Trophoblast cell (in vitro differentiated cells and primary cell): ENCODE measurements at regions not wholly inside any gene's neighbourhood (a gene's known extent, or its start where the extent isn't known, plus 50 kb on each side); places are given as distances from the start of the nearest gene placed in this dataset.

Source experiments
- DNase-seq, 2 donors: peaks; one replicate each; pipeline ENCODE4 v3.0.0-alpha.2; 2016
- H2AFZ ChIP-seq: 2 replicates; pipeline ENCODE4 v1.6.1; 2013; ENCODE audit warnings: low read length, moderate library complexity, mild to moderate bottlenecking; ENCODE audit not compliant: insufficient read depth, poor library complexity
- H2AK5ac ChIP-seq: 2 replicates; pipeline ENCODE4 v1.6.1; 2013; ENCODE audit warnings: mild to moderate bottlenecking, low read length
- H2BK120ac ChIP-seq: 2 replicates; pipeline ENCODE4 v1.6.1; 2013; ENCODE audit warnings: low read length, mild to moderate bottlenecking, moderate library complexity; ENCODE audit not compliant: insufficient read depth, poor library complexity
- H2BK12ac ChIP-seq: 2 replicates; pipeline ENCODE4 v1.6.1; 2013; ENCODE audit warnings: mild to moderate bottlenecking, low read length, moderate library complexity
- H2BK5ac ChIP-seq: 2 replicates; pipeline ENCODE4 v1.6.1; 2013; ENCODE audit warnings: low read length, low read depth, moderate library complexity, mild to moderate bottlenecking; ENCODE audit not compliant: poor library complexity
- H3K14ac ChIP-seq: 2 replicates; pipeline ENCODE4 v1.6.1; 2013; ENCODE audit warnings: mild to moderate bottlenecking, low read length
- H3K18ac ChIP-seq: 2 replicates; pipeline ENCODE4 v1.6.1; 2013; ENCODE audit warnings: mild to moderate bottlenecking, low read length
- H3K23ac ChIP-seq: 2 replicates; pipeline ENCODE4 v1.6.1; 2013; ENCODE audit warnings: low read length
- H3K27ac ChIP-seq: 2 replicates; pipeline ENCODE4 v1.5.1; 2013; ENCODE audit warnings: low read depth, mild to moderate bottlenecking, inconsistent platforms, low read length, moderate library complexity
- H3K27me3 ChIP-seq: 2 replicates; pipeline ENCODE4 v1.6.1; 2013; ENCODE audit warnings: inconsistent platforms, mild to moderate bottlenecking, low read length, moderate library complexity; ENCODE audit not compliant: insufficient read depth
- H3K36me3 ChIP-seq, 2 experiments: 1 replicate in 1 of 2; 2 replicates in 1 of 2; pipeline ENCODE4 v1.6.1; 2013; ENCODE audit warnings: low read length in 2 of 2, mild to moderate bottlenecking in 2 of 2, moderate library complexity in 1 of 2; ENCODE audit not compliant: insufficient read depth in 2 of 2, control insufficient read depth in 1 of 2
- H3K4ac ChIP-seq: 2 replicates; pipeline ENCODE4 v1.6.1; 2013; ENCODE audit warnings: low read depth, mild to moderate bottlenecking, low read length, moderate library complexity
- H3K4me1 ChIP-seq, 2 experiments: 1 replicate in 1 of 2; 2 replicates in 1 of 2; pipeline ENCODE4 v1.6.1; 2013; ENCODE audit warnings: low read length in 2 of 2, mild to moderate bottlenecking in 2 of 2, moderate library complexity in 1 of 2; ENCODE audit not compliant: insufficient read depth in 2 of 2, control insufficient read depth in 1 of 2
- H3K4me2 ChIP-seq: 2 replicates; pipeline ENCODE4 v1.6.1; 2013; ENCODE audit warnings: inconsistent platforms, mild to moderate bottlenecking, low read length, moderate library complexity
- H3K4me3 ChIP-seq: 2 replicates; pipeline ENCODE4 v1.5.1; 2013; ENCODE audit warnings: mild to moderate bottlenecking, low read depth, low read length, inconsistent platforms
- H3K79me1 ChIP-seq: one replicate; pipeline ENCODE4 v1.6.1; 2013; ENCODE audit warnings: low read length
- H3K79me2 ChIP-seq: 2 replicates; pipeline ENCODE4 v1.6.1; 2013; ENCODE audit warnings: low read length, mild to moderate bottlenecking; ENCODE audit not compliant: control insufficient read depth, insufficient read depth, poor library complexity
- H3K9ac ChIP-seq: 2 replicates; pipeline ENCODE4 v1.6.1; 2013; ENCODE audit warnings: mild to moderate bottlenecking, low read length
- H3K9me3 ChIP-seq: 2 replicates; pipeline ENCODE4 v1.6.1; 2013; ENCODE audit warnings: low read depth, mild to moderate bottlenecking, control low read depth, inconsistent platforms, low read length; ENCODE audit not compliant: insufficient read depth
- H4K12ac ChIP-seq: 2 replicates; pipeline ENCODE4 v1.6.1; 2013; ENCODE audit warnings: low read depth, mild to moderate bottlenecking, low read length, moderate library complexity
- H4K8ac ChIP-seq: 2 replicates; pipeline ENCODE4 v1.6.1; 2013; ENCODE audit warnings: low read depth, mild to moderate bottlenecking, low read length, moderate library complexity
- H4K91ac ChIP-seq: one replicate; pipeline ENCODE4 v1.6.1; 2013; ENCODE audit warnings: low read depth, mild to moderate bottlenecking, low read length, moderate library complexity
- WGBS: extraction: QIAGEN DNeasy Blood & Tissue Kit; methylation state at CpG from one replicate; pipeline ENCODE4 v1.1.7; 2013; ENCODE audit warnings: missing lambda C conversion rate; ENCODE audit not compliant: insufficient read length, insufficient coverage; ENCODE audit errors: extremely low coverage; 5-methylcytosine and 5-hydroxymethylcytosine counted together

GRCh38 chr9:11821306-11821975 lies 871.7 kb upstream of the TYRP1 start:
- Histone ChIP-seq H3K27ac (no peak overlapping the region), H2BK120ac (no peak overlapping the region), H3K4me3 (no peak overlapping the region), H3K18ac (no peak overlapping the region), H3K4me2 (no peak overlapping the region), H3K4ac (no peak overlapping the region), H3K9me3 (no peaks in the 10 kb centered on the region), H4K8ac (no peak overlapping the region), H3K9ac (no peak overlapping the region), H3K23ac (no peak overlapping the region), H2BK12ac (no peak overlapping the region), H3K79me1 (no peaks in the 10 kb centered on the region), H4K12ac (no peak overlapping the region), H3K14ac (no peak overlapping the region), H2AK5ac (no peak overlapping the region), H4K91ac (no peak overlapping the region), H3K4me1 (no peaks in the 10 kb centered on the region), H2BK5ac (no peak overlapping the region), H2AFZ (no peak overlapping the region), H3K36me3 (no peaks in the 10 kb centered on the region), H3K79me2 (no peaks in the 10 kb centered on the region), H3K27me3 (no peaks in the 10 kb centered on the region)
- WGBS, result no CpG with 5 or more reads among the region's 7 CpGs
- no peak for DNase-seq

- Histone ChIP-seq H4K8ac (no peak overlapping the region), H2BK120ac (no peak overlapping the region), H3K27ac (no peak overlapping the region), H3K4ac (no peak overlapping the region), H3K27me3 (no peaks in the 10 kb centered on the region), H2AFZ (no peak overlapping the region), H3K36me3 (no peaks in the 10 kb centered on the region), H3K9me3 (no peaks in the 10 kb centered on the region), H3K18ac (no peak overlapping the region), H2BK5ac (no peak overlapping the region), H3K4me2 (no peak overlapping the region), H3K4me3 (no peak overlapping the region), H2AK5ac (no peak overlapping the region), H3K4me1 (no peaks in the 10 kb centered on the region), H4K91ac (no peak overlapping the region), H3K79me1 (no peaks in the 10 kb centered on the region), H3K79me2 (no peaks in the 10 kb centered on the region), H2BK12ac (no peak overlapping the region), H4K12ac (no peak overlapping the region), H3K23ac (no peak overlapping the region), H3K9ac (no peak overlapping the region), H3K14ac (no peak overlapping the region)
- no peak for DNase-seq
- no CpG with 5 or more reads among the region's 3 CpGs for WGBS
Observed at GRCh38 chr9:11828201-11828600, 865.0 kb upstream of the TYRP1 start.

- Histone ChIP-seq H3K4ac (no peak overlapping the region), H3K27me3 (no peaks in the 10 kb centered on the region), H3K27ac (no peak overlapping the region), H2BK120ac (no peak overlapping the region), H3K23ac (no peak overlapping the region), H3K79me1 (no peaks in the 10 kb centered on the region), H3K9me3 (no peaks in the 10 kb centered on the region), H2BK5ac (no peak overlapping the region), H3K36me3 (peaks cover 0 to 1% of the 10 kb centered on the region in 2 experiments), H3K4me2 (no peak overlapping the region), H3K4me1 (no peaks in the 10 kb centered on the region), H4K12ac (no peak overlapping the region), H3K18ac (no peak overlapping the region), H2AK5ac (no peak overlapping the region), H2BK12ac (no peak overlapping the region), H3K4me3 (no peak overlapping the region), H4K8ac (no peak overlapping the region), H4K91ac (no peak overlapping the region), H3K14ac (no peak overlapping the region), H3K79me2 (no peaks in the 10 kb centered on the region), H3K9ac (no peak overlapping the region), H2AFZ (no peak overlapping the region)
- no peak for DNase-seq
- WGBS, result no CpG with 5 or more reads among the region's 2 CpGs
Observed at GRCh38 chr9:11833056-11833455, 860.1 kb upstream of the TYRP1 start.

- Histone ChIP-seq H2AK5ac (no peak overlapping the region), H3K36me3 (no peaks in the 10 kb centered on the region)
Observed at GRCh38 chr9:11868795-11869194, 824.4 kb upstream of the TYRP1 start.

More at GRCh38 chr9:11868795-11869194, 824.4 kb upstream of the TYRP1 start:
- DNase-seq, result no peak
- no peak overlapping the region for H4K12ac ChIP-seq
- no peak overlapping the region for H2BK5ac ChIP-seq
- H4K8ac ChIP-seq, result no peak overlapping the region
- no peak overlapping the region for H3K9ac ChIP-seq
- no peak overlapping the region for H3K23ac ChIP-seq
- no peaks in the 10 kb centered on the region for H3K79me2 ChIP-seq
- no peaks in the 10 kb centered on the region for H3K9me3 ChIP-seq
- H3K4me1 ChIP-seq, result no peaks in the 10 kb centered on the region
- no peak overlapping the region for H3K4me3 ChIP-seq
- no peak overlapping the region for H2AFZ ChIP-seq
- H3K27me3 ChIP-seq, result no peaks in the 10 kb centered on the region
- no peak overlapping the region for H3K4ac ChIP-seq
- no peak overlapping the region for H4K91ac ChIP-seq
- no peak overlapping the region for H3K14ac ChIP-seq
- no peak overlapping the region for H3K27ac ChIP-seq
- no CpG with 5 or more reads among the region's 1 CpG for WGBS
- no peak overlapping the region for H3K4me2 ChIP-seq
- no peaks in the 10 kb centered on the region for H3K79me1 ChIP-seq
- H2BK120ac ChIP-seq, result no peak overlapping the region
- H2BK12ac ChIP-seq, result no peak overlapping the region
- H3K18ac ChIP-seq, result no peak overlapping the region
